Type B pancreatic cell (in vitro differentiated cells): ENCODE measurements at regions not wholly inside any gene's neighbourhood (a gene's known extent, or its start where the extent isn't known, plus 50 kb on each side); places are given as distances from the start of the nearest gene placed in this dataset.

Source experiments
- DNase-seq: peaks from one replicate; pipeline ENCODE4 v3.0.0; 2021; ENCODE audit warnings: mixed read lengths; ENCODE audit not compliant: unreplicated experiment; ENCODE audit errors: extremely low spot score
- H3K27ac Mint-ChIP-seq: 2 replicates; pipeline ENCODE4 v1.8.0; 2021; ENCODE audit warnings: mild to moderate bottlenecking, mixed read lengths
- H3K27me3 Mint-ChIP-seq: 2 replicates; pipeline ENCODE4 v1.8.0; 2021; ENCODE audit warnings: mixed read lengths
- H3K36me3 Mint-ChIP-seq: 2 replicates; pipeline ENCODE4 v1.8.0; 2021; ENCODE audit warnings: mixed read lengths
- H3K4me1 Mint-ChIP-seq: one replicate; pipeline ENCODE4 v1.8.0; 2021; ENCODE audit warnings: mixed read lengths; ENCODE audit not compliant: unreplicated experiment
- H3K4me3 Mint-ChIP-seq: 2 replicates; pipeline ENCODE4 v1.8.0; 2021; ENCODE audit warnings: mild to moderate bottlenecking, mixed read lengths
- H3K9me3 Mint-ChIP-seq: 2 replicates; pipeline ENCODE4 v1.8.0; 2021; ENCODE audit warnings: mixed read lengths
- CTCF ChIP-seq: fragments of 200-600 bp; sonication (generic); conservative IDR thresholded peaks from 2 replicates; pipeline ENCODE4 v1.5.0; 2021; ENCODE audit warnings: antibody characterized with exemption, mild to moderate bottlenecking

GRCh38 chr2:48108455-48108854 lies 202.2 kb upstream of the FBXO11 start:
- TF ChIP-seq CTCF, result no peak
- no peaks in the 10 kb centered on the region for H3K9me3 Mint-ChIP-seq
- DNase-seq, result no peak
- no peaks in the 10 kb centered on the region for H3K36me3 Mint-ChIP-seq
- no peaks in the 10 kb centered on the region for H3K27me3 Mint-ChIP-seq
- no peak overlapping the region for H3K27ac Mint-ChIP-seq
- peaks cover 31% of the 10 kb centered on the region for H3K4me1 Mint-ChIP-seq
- no peak overlapping the region for H3K4me3 Mint-ChIP-seq

GRCh38 chr2:48109491-48110204 lies 203.3 kb upstream of the FBXO11 start:
- H3K36me3 Mint-ChIP-seq, result no peaks in the 10 kb centered on the region
- no peak overlapping the region for H3K27ac Mint-ChIP-seq
- no peak overlapping the region for H3K4me3 Mint-ChIP-seq
- peaks cover 4% of the 10 kb centered on the region for H3K9me3 Mint-ChIP-seq
- no peak for DNase-seq
- peaks cover 38% of the 10 kb centered on the region for H3K4me1 Mint-ChIP-seq
- no peaks in the 10 kb centered on the region for H3K27me3 Mint-ChIP-seq
- no peak for TF ChIP-seq CTCF

GRCh38 chr2:48110492-48110891 lies 204.0 kb upstream of the FOXN2 start:
- no peaks in the 10 kb centered on the region for H3K36me3 Mint-ChIP-seq
- peak overlapping the region; percentile 94 for H3K4me3 Mint-ChIP-seq
- DNase-seq, result no peak
- peaks cover 38% of the 10 kb centered on the region for H3K4me1 Mint-ChIP-seq
- H3K9me3 Mint-ChIP-seq, result peaks cover 4% of the 10 kb centered on the region
- TF ChIP-seq CTCF, result no peak
- no peaks in the 10 kb centered on the region for H3K27me3 Mint-ChIP-seq
- H3K27ac Mint-ChIP-seq, result peak overlapping the region; percentile 97

GRCh38 chr2:48112911-48113680 lies 201.4 kb upstream of the FOXN2 start:
- Mint-ChIP-seq H3K27me3 (no peaks in the 10 kb centered on the region), H3K9me3 (peaks cover 4% of the 10 kb centered on the region), H3K4me3 (peak overlapping the region; percentile 76), H3K36me3 (no peaks in the 10 kb centered on the region), H3K27ac (peak overlapping the region; percentile 81), H3K4me1 (peaks cover 17% of the 10 kb centered on the region)
- TF ChIP-seq CTCF, result no peak
- no peak for DNase-seq

- peaks cover 4% of the 10 kb centered on the region for H3K9me3 Mint-ChIP-seq
- peak overlapping the region; percentile 81 for H3K27ac Mint-ChIP-seq
- H3K36me3 Mint-ChIP-seq, result no peaks in the 10 kb centered on the region
- no peak for TF ChIP-seq CTCF
- DNase-seq, result no peak
- peak overlapping the region; percentile 76 for H3K4me3 Mint-ChIP-seq
- no peaks in the 10 kb centered on the region for H3K27me3 Mint-ChIP-seq
- peaks cover 17% of the 10 kb centered on the region for H3K4me1 Mint-ChIP-seq
Measured at GRCh38 chr2:48113767-48114166, 200.7 kb upstream of the FOXN2 start.
